Astrocyte of the hippocampus (primary cell): ENCODE measurements at regions not wholly inside any gene's neighbourhood (a gene's known extent, or its start where the extent isn't known, plus 50 kb on each side); places are given as distances from the start of the nearest gene placed in this dataset.

Source experiments
- DNase-seq: peaks from one replicate; pipeline ENCODE4 v3.0.0; 2011; ENCODE audit warnings: low read depth, low spot score

DNA sequence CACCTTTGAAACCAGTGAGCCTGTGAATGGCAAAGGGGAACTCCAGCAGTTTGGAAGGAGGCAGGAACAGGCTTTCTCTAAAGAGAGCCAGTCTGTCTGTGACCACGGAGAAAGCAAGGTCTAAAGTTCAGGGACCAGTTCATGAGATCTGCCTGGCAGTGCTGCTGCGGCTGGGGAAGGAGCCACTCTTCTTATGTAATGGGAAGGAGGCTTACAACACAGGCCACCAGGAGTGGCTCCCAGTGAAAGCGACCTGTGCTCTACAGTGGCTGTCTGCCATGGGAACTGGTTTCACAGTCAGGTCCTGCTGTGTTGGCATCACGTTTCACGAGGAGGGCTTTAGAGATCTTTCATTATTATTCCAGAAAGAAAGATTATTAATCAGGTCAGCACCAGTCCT lies 291.9 kb upstream of the PRDM1 start:
- peak; percentile 31 for DNase-seq

DNA sequence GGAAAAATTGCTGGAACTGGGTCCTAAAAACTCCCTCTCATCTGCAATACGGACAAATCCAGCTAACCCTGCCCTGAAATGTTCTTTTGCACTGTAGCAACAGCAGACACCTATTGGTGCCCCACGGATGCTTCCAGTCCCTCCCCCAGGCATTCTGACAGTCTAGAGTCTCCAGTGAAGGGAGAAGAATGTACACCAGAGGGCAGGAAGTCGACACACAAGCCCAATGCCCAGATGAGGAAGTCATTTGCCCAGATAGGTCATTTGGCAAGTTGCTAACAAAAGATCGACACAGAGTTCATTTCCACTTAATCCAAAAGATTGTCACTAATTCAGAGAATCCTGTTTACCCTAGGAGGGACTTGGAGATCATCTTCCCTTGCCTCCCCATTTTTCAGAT lies 293.0 kb upstream of the PRDM1 start:
- no peak for DNase-seq

DNA sequence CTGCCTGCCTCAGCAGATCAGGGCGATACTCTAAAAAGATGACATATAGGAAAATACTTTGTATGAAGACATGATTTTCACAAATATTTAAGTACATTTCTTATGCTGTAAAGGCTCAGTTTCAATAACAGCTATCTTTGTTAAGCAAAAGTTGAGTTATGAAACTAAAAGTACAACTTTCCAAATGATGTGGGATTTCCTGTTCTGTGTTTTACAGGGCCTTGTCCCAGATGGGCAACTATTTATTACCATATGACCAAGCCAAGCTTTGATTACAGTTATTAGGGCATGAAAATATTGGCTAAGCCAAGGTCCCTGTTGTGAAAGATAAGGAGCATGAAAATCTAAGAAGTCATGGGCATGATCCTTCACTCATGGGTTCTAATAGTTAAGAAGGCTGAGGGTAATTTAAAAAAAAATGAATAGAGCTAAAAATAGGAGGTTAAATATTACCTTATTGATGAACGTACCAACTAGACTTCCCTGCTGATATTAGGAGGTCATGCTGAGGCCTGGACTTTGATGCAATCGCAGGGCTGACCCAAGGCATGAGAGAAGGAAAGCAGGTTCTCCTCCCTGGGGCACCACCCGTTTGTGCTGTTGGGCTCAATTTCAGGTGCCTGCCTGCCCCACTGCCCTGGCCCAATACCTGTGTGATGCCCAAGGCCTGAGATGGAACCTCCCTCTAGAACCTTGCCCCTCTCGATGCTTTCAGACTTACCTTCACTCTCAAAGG lies 294.4 kb upstream of the PRDM1 start:
- DNase-seq: no peak

DNA sequence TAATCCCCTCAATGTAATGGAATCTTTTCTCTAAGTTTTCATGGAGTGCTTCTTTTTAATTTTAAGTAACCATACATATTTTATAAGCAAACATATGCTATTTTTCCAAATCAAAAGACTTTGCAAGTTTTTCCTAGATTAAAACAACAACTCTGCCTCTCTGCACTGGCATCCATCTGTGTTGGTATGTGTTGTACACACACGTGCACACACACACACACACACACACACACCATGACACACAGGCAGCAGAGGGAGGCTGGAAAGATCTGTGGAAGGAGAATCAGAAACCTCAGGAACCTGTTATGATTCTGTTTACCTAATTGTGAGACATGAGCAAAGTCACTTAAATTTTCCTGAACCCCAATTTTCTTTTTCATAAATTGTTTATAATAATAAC lies 295.0 kb upstream of the PRDM1 start:
- no peak for DNase-seq

DNA sequence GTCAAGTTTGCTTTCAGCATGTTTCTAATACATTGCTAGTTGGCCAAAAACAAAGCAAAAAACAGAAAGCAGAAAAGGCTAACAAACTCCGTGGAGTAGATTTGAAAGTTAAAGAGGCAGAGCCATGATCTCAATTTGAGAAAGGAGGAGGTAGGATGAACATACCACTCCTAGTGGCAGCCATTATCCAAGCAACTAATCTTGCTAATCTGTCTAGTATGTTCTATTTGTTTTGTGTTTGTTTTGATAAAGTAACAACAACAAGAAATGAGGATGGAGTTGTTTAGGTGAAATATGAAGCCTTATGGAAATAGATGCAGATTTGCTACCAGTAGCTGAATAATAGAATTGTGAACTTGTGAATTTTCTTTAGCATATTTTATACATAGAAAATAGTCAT lies 295.5 kb upstream of the PRDM1 start:
- no peak for DNase-seq

DNA sequence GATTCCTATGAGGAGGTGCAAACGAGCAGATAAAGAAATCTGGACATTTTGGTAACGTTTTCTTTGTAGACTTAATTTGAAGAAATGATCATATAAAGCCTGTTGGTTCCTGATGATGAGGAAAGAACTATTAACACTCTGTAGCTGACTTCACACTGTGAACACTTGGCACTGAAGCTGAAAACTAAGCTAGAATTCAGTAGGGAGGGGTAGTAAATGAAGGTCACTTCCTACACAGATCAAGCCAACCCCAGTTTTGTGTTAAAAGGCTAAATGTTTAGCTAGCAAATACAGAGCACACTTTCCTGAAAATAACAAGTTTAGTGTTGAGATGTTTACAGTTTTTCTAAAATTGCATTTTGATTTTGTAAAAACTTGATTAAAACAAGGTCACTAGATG lies 296.2 kb upstream of the PRDM1 start:
- no peak for DNase-seq

DNA sequence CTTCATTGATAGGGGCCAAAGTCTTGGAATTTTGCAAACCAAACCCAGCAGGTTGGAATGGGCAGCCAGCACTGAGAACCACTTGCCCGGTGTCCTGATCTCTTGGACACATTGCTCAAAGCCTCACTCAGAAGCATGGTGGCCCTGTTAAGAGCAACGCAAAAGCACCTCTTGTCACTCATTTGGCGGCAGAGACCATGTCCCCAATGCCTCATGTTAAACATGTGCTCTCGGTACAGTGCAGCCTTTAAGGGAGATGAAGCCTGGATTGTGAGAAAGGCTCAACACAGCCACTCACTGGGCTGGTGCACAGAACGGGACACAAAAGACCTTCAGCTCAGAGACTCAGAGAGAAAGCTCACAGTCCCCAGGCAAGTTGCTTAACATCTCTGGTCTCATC lies 298.4 kb upstream of the PRDM1 start:
- DNase-seq: no peak

DNA sequence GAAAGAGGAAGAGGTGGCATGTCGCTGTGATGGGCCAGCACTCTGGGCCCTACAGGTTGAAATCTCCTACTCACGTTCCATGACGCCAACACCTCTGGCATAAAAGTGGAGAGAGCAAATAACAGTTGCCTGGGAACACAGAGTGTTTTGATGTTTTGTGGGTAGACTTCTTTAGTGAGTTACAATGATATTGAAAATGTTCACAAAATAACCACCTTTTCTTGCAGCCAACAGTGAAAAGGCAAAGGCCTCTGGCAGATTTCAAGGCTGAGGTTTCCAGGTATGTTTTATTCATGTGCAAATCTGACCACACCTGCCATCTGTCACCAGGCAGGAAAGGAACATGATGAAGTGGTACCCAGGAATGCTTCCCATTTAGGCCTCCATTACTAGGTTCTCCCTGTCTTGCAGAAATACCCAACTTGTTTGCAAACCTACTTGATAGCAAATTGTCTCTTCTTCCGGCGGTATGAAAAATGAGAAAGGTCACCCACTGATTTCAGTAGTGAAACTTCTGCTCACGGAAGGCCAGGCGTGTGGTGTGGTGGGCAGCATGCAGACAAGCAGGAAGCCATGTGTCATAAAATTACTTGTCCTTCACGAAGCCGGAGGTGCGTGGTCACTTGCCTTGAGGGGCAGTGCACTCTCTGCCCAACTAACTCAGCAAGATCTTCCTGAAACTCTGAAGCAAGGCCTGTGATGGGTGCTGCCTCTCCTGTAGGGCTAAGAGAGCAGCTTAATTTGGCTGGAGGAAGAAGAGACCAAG lies 299.1 kb upstream of the PRDM1 start:
- peak; percentile 11 for DNase-seq

DNA sequence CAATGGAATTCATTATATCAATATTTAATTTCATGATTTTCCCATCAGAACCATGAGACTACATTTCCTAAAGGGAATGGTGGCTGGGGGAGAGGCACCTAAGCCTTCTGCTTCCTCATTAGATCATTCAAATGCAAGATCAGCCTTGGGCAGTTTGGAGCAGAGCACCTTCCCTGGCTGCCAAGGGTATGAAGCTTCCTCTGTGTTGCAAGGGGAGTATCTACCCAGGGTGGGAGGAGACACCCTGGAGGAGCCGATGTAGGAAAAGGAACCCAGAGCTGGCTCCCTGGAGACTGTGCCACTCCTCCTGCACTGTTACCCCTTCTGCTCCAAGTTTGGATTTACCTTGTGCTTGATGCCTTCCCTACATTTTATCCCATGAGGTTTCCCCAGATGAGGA lies 299.7 kb upstream of the PRDM1 start:
- DNase-seq: no peak

DNA sequence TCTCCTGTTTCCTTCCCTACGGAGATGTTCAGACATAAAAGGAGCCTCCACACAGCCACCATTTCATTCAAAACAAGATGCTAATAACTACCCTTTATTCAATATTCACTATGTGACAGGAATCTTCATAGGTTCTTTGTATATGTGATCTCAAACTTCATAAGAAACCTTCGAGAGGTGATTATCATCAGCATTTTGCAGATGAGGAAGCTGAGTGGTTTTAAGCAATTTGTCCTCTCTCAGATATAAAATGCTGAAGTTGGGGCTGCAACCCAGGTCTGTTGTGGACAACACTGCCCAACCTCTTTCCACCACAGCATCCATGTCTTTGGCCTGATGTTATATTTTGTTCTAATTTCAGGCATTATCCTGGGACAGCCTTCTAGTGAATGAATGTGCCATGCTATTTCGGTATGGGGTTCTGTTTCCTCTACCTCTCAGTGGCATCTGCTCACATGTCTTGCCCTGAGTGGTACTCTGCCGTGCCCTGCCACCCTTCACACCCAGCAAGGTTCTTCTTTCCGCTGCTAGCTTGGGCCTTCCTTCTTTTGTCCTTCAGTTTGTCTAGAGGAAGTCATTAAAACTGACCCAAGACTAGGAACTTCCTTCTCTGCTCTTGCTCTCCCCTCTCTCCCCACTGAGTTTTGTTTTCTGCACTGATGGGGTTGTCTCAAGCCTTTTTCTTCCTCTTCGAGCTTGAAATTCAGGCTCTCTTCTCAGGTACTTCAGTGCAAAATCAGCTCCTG lies 300.9 kb upstream of the PRDM1 start:
- DNase-seq: no peak

DNA sequence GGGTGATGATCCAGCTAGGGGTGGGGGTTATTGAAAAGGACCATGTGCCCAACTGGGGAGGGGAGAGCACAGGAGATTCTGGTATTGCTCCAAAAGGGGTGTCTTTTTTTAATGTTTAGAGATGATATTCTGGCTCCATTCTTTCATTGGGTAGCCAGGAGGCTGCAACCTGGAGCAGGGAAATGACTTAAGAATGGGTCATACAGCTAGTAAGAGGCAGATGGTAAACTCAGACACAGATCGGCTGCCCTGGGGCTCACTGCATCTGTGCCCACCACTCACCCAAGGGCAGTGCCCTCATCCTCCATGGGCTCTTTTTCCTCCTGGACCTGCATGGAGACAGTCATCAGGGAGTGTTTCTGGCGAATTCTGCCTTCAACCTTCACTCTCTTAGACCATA lies 302.0 kb upstream of the PRDM1 start:
- no peak for DNase-seq

DNA sequence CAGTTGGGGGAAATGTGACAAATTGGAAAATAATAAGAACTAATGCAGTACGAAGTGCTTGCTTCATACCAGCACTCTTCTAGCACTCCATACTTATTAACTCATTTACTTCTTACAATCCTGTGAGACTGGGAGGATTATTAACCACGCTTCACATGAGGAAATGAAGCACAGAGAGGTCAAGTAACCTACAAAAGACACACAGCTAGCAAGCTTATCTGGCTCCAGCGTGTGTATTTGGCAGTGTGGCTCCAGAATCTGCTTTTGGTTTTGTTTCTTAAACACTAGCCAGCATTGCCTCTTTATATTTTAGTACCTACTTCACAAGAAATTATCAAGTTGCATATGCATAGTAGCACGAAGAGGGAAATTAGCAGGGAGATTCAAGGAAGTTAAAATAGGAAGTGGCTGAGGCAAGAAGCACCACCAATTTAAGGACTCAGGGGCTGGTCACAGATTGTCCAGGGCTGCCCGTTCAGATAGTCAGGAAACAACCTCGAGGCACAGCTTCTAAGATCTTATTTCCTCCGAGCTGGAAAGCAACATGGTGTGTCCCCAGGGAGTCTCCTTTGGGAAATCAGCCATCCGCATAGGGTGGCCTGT lies 302.7 kb upstream of the PRDM1 start:
- no peak for DNase-seq

DNA sequence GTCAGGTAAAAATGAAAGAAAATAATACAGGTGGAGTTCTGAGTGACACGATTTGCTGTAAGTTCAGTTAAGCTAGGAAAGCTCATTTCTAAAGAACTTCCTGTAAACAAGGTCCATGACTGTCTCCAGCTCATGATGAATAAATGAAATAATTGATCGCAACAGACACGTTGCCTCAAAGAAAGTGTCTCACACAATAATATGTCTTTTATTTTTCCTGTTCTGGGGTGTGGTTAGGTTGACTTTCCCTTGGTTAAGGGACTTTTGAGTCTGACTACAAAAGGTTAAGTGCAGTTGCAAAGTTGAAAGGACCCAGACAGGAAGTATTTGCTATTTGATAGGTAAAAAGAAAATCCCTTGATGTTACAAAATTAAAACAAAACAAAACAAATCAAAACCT lies 304.2 kb upstream of the PRDM1 start:
- DNase-seq: no peak

DNA sequence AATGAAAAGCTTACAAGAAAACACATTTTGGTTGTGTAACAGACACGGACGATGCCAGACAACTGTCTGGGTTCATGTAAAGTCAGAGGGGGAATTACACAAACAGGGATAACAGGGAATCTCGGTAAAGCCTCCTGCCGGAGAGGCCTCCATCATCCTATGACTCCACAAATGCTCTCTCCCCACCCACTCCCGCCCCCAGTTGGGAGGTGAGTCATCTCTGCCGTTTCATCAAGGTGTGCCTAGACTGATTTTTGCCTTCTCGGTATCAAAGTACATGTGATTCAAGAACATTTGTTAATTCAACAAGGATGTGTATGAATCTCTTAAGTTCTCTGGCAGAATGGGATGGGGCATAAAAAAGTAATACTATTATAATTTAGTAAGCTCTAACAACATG lies 304.9 kb upstream of the PRDM1 start:
- no peak for DNase-seq

DNA sequence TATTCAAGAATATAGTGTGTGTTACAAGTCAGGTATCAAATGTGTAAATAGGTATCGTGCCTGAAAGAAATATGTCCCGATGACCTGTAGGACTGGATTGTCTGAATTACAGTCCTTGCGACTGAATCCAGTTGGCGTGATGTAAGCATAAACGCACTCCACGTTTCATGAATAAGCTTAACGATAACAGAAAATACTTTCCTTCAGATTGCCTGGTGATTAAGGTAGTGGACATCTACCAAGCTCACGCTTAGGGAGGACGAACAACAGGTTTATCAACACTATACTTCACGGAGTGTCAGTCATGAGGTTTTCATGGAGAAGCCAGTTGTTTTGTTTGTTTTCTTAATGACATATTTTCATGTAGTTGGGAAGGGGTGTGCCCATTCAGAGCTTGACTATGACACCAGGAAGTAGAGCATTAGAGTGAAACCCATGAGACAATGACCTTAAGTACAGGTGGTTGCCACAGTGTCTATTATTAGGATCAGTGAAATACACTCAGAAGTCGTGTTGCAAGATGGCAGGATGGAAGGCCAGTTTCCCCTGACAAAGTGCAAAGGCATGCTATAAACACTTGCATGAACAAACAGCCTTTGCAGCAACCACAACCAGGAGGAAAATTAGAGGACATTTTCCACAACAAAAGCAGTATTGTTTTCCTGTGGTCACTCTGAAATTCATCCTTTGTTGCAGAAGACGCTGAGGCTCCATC lies 305.8 kb upstream of the PRDM1 start:
- DNase-seq: peak; percentile 70

DNA sequence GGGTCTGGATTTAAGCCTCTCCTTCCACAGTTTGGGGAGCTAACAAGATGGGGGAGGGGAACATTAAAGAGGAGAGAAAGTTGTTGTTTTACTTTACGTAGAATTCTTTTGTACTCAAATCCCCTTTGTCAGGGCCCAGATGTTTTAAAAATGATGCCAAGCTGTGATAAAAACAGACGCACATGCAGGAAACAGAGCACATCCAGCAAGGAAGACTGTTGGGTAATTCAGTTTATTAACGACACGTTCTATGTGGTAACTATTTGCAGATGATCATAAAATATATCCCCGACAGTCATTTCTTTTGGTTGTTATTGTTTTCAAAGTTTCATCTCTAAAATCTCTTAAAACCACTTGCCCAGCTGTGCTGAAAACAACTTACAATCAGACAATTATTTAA lies 307.0 kb upstream of the PRDM1 start:
- no peak for DNase-seq

DNA sequence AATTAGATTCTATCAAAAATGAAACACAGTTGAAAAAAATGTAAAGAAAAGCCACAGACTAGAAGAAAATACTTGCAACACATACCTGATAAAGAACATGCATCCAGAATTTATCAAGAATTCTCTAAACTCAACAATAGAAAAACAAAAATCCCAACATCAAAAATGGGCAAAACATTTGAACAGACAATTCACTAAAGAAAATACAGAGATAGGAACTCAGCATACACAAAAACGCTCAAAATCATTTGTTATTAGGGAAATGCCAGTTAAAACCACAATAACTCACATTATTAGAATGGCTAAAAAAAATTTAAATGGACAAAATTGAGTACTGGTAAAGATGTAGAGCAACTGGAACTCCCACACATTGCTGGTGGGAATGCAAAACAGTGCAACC lies 311.0 kb upstream of the PRDM1 start:
- DNase-seq: no peak

DNA sequence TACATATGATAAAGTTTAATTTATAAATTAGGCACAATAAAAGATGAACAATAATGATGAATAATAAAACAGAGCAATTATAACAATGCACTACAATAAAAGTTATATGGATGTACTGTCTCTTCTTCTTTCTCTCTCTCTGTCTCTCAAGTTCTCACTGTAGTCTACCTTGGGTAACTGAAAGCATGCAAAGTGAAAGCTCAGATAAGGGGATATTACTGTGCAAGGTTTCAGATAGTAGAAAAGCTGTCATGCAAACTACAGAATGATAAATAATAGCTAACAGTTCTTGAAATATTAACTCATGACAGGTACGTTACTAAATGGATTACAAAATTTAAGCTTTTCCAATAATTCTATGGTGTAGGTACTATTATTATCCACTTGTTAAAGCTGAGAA lies 311.9 kb upstream of the PRDM1 start:
- DNase-seq: no peak

DNA sequence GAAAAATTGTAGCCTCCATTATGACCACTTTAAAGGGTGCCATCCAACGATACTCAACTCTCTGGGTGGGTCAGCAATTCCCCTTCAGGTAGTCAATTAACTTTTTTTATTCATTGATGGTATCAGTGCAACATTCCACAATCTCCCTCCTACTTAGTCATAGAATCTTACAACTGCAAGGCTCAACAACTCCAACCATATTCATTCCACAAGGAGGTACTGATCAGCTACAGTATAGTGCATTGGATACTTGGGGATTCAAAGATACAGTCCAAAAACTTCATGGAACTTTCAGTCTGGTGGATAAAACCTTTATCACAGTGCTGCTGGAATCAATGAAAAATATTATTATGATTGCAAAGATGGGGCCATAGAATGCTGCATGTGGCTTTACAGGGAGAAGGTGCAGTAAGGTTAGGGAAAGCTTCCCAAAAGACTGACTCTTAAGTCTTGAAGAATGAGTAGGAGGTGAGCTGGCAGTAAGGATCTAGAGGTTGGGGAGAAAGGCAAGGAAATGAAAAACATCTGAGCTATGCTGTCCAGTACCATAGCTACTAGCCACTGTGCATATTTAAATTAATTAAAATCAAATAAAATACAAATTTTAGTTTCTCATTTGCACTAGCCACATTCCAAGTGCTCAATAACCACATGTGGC lies 314.7 kb upstream of the PRDM1 start:
- no peak for DNase-seq

DNA sequence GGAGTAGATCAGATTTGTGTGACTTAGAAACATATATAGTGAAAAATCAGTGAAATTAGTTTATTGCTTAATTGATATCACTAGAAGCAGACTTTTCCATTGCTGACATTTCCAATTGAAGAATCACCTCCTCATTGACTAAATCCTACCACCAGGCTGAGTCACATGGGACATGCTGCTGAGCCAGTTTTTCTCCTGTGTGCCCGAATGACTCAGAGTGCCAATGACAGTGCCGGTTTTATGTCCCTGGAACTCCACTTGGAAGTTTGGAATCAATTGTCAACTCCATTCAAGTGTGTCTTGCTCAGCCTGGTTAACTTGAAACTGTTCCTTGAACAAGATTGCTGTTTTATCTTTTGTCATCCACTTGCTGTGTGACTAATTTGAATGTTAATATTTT lies 316.1 kb upstream of the PRDM1 start:
- peak; percentile 18 for DNase-seq

DNA sequence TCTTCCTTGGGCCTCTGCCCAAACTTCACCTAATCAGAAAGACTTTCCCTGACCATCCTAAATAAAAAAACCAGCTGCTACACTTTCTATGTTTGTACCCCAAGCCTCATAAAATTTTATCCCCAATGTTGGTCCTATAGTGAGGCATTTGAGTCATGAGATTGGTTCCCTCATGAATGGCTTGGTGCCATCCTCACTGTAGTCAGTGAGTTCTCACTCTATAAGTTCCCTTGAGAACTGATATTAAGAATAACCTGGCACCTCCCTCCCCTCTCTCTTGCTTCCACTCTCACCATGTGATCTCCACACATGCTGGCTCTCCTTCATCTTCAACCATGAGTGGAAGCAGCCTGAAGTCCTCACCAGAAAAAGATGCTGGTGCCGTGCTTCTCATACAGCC lies 316.9 kb upstream of the PRDM1 start:
- DNase-seq: no peak
